D721Med (cell line): ENCODE measurements at regions not wholly inside any gene's neighbourhood (a gene's known extent, or its start where the extent isn't known, plus 50 kb on each side); places are given as distances from the start of the nearest gene placed in this dataset.

Experiments used
- DNase-seq: peaks from one replicate; pipeline ENCODE4 v3.0.0; 2011; ENCODE audit warnings: low spot score; ENCODE audit not compliant: insufficient read length
- FAIRE-seq: peaks from 2 replicates; lab custom pipeline; 2011; peaks lifted over from hg19 to GRCh38; lab: Jason Lieb, UNC
- TF ChIP-seq, protein P1 (sequence below): IDR thresholded peaks from 2 replicates; pipeline ENCODE4 v1.5.1; 2012; ENCODE audit warnings: mild to moderate bottlenecking, control low read depth; ENCODE audit not compliant: insufficient read depth; ENCODE audit errors: missing control alignments

DNA sequence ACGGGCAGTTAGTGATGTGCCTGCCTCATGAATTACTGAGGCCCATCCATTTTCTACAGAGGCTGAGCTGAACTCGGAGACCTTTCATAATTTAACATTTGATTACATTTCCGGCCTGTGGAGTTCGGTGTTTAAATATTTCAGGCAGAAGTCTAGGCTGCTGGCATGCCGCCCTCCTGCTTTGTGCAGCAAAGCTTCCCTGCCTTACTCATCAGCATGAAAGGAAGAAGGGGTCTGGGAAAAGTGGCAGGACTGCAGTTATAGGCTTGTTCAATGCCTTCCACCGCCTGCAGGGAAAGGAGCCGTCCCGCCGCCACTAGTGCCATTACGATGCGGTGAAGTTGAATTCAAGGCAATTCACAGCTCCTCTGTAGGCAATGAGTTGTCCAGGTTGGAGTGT, 527.9 kb downstream of the NPHP4 start:
- FAIRE-seq (no peak), DNase-seq (no peak)
- TF ChIP-seq, protein P1, sequence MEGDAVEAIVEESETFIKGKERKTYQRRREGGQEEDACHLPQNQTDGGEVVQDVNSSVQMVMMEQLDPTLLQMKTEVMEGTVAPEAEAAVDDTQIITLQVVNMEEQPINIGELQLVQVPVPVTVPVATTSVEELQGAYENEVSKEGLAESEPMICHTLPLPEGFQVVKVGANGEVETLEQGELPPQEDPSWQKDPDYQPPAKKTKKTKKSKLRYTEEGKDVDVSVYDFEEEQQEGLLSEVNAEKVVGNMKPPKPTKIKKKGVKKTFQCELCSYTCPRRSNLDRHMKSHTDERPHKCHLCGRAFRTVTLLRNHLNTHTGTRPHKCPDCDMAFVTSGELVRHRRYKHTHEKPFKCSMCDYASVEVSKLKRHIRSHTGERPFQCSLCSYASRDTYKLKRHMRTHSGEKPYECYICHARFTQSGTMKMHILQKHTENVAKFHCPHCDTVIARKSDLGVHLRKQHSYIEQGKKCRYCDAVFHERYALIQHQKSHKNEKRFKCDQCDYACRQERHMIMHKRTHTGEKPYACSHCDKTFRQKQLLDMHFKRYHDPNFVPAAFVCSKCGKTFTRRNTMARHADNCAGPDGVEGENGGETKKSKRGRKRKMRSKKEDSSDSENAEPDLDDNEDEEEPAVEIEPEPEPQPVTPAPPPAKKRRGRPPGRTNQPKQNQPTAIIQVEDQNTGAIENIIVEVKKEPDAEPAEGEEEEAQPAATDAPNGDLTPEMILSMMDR = no peak

DNA sequence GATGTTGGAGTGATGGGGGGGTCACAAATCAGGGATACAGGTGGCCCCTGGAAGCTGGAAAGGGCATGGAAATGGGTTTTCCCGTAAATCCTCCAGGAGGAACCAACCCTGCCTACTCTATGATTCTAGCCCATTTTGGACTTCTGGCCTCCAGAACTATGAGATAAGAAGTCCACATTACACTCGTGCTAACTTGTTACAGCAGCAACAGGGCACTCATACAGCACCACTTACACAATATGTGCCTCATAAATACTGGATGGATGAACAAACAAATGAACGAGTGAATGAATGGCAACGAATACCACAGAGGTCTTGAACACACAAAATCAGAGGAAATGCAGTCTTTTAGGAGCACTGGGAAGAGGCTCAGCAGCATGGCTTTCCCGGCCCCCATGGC, 531.3 kb downstream of the NPHP4 start:
- DNase-seq (no peak), FAIRE-seq (no peak)
- TF ChIP-seq, protein P1 = no peak

DNA sequence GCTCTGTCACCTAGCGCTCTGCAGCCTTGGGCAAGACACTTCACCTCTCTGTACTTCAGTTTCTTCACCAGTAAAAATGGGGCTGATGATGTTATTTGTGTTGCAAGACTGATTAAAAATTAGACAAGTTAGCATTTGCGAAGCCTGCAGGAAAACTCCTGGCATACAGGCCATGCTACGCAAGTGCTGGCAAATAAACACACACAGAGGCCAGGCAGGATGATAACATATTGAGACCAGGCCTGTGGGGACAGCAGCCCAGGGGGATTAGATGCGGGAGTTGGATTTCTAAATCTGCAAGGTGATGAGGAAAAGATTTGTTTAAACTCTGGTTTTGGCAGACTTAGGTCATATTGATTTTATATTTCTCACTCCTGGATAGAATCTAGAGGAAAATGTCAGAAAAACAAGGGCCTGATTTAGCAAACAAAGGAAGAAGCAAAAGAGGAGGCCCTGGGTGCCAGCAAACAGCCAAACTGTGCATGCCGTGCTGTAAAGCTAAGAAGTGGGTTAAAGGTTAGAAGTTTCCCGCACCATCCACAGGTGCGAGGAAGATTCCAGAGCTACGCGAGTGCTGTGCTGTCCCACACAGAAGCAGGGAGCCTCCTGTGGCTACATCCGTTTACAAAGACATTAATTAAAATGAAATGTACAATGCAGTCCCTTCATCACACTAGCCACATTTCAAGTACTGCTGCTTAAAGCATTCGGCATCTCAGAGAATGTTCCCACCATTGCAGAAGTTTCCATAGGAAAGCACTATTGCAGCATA, 532.2 kb downstream of the NPHP4 start:
- TF ChIP-seq, protein P1 = no peak
- FAIRE-seq = no peak
- no peak for DNase-seq

DNA sequence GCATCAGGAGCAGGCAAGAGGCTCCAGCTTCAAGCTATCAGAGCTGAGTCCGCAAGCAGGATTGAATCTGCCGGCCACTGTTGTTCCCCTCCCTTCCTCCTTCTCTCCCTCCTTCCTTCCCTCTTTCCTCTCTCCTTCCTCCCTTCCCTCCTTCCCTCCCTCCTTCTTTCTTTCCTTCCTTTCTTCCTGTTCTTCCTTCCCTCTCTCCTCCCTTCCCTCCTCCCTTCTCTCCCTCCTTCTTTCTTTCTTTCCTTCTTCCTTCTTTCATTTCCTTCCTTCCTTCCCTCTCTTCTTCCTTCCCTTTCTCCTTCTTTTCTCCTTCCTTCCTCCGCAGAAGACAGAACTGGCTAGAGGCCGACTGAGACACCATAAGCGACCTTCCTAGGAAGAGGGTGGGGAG, 534.0 kb downstream of the NPHP4 start:
- TF ChIP-seq, protein P1 = no peak
- no peak for DNase-seq
- no peak for FAIRE-seq

DNA sequence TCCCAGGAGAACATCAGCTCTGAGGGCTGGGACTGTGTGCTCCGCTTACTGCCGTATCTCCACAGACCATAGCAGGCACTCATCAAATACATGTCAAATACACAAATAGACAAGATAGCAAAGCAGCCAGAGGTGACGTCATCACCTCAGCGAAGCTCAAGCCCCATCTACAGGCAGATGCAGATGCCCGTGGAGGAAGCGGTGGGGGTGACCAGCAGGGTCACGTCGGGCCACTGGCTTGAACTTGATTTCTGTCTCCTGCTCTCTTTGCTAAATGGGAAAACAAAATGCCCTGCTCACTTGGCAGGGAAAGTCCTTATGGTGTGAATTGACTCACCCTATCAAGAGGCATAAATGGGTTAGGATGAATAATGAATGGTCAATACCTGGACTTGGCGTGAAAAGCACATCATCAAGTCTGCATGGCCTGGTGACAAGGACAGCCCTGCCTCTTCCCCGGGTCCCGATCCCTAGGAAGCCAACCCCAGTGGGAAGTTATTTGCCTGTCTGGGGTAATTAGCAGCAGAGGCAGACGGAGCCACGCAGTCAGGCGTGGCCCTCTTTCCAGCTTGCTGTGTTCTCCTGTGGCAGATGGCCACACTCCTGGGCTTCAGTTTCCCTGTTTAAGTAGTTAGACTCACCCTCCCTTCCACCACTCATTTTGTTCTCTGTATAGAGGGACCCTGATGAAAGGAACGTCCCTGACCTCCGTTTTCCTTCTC, 536.0 kb downstream of the NPHP4 start:
- no peak for DNase-seq
- no peak for FAIRE-seq

DNA sequence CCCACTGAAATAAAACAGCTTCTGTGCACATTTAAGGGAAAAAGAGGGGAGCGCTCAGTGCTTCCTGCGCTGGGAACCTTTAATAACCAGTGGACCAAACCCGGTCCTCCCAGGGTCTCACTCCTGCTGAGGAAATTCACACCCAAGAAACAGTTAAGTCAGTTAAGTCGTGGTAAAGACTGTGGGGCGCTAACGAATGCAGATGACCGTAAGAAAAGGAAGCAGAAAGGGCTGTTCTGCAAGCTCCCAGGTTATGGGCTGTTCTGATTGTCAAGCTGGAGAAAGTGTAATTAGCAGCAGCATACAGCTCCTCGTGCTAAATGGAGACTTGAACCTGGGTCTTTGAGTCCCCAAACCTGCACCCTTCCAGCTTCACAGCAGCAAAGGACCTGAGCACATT, 536.6 kb downstream of the NPHP4 start:
- TF ChIP-seq, protein P1 = no peak
- no peak for FAIRE-seq
- no peak for DNase-seq

More for the DNA sequence above, 536.0 kb downstream of the NPHP4 start:
- TF ChIP-seq, protein P1 = no peak

DNA sequence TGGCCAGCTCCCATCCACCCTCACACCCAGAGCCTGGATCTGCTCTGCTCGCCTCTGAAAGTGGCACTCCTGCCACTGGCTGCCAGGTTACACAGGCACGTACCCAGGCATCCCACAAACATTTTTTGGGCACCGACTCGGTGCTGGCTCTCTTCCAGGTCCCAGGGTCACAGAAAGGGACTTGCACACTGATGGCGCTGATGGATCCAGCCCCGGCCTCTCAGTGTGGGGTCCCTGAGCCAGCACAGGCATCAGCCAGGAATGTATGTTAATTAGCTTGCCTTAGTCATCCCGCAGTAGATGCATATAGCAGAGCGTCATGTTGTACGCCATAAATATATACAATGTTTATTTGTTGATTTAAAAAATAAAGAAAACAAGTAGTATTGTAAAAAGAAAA, 537.2 kb downstream of the NPHP4 start:
- DNase-seq (no peak), FAIRE-seq (no peak)
- TF ChIP-seq, protein P1 = no peak
